BLaER1 (cell line): ENCODE measurements at regions not wholly inside any gene's neighbourhood (a gene's known extent, or its start where the extent isn't known, plus 50 kb on each side); places are given as distances from the start of the nearest gene placed in this dataset.

Source experiments
- H3K27ac ChIP-seq: shearing (Covaris generic); formaldehyde crosslinking; 2 replicates; pipeline ENCODE4 v1.8.1; 2022
- H3K27me3 ChIP-seq: shearing (Covaris generic); formaldehyde crosslinking; 2 replicates; pipeline ENCODE4 v1.8.1; 2022
- H3K36me3 ChIP-seq: shearing (Covaris generic); formaldehyde crosslinking; 2 replicates; pipeline ENCODE4 v1.8.1; 2022
- H3K4me1 ChIP-seq: shearing (Covaris generic); formaldehyde crosslinking; 2 replicates; pipeline ENCODE4 v1.8.1; 2022
- H3K4me2 ChIP-seq: shearing (Covaris generic); formaldehyde crosslinking; 2 replicates; pipeline ENCODE4 v1.8.1; 2022
- H3K4me3 ChIP-seq: shearing (Covaris generic); formaldehyde crosslinking; 2 replicates; pipeline ENCODE4 v1.8.1; 2022
- H3K9ac ChIP-seq: shearing (Covaris generic); formaldehyde crosslinking; 2 replicates; pipeline ENCODE4 v1.8.1; 2022
- H3K9me3 ChIP-seq: shearing (Covaris generic); formaldehyde crosslinking; 2 replicates; pipeline ENCODE4 v1.8.1; 2022
- H4K20me1 ChIP-seq: shearing (Covaris generic); formaldehyde crosslinking; 2 replicates; pipeline ENCODE4 v1.8.1; 2022
- Cebpa-rat ChIP-seq: shearing (Covaris generic); IDR thresholded peaks from 2 replicates; pipeline ENCODE4 v1.8.1; 2022

DNA sequence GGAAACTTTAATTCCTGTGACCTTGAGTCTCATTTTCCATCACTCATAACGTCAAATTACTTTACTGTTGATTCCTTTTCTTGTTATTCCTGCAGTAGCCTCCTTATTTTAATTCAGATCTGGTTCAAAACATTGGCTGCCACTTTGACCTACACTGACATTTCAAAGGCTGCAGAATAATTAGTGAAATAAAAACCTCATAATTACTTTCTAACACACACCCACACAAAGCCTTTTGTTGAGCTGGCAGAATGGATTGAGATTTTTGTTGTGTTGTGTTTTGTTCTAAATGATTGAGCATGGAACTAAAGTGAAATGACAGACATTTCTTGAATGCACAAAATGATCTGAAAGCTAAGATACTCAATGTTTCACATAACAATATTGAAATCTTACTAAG is 507.5 kb upstream of the STXBP6 start:
- peak overlapping the region; percentile 51 for H3K4me2 ChIP-seq
- H3K4me1 ChIP-seq = peaks cover 37% of the 10 kb centered on the region
- H3K36me3 ChIP-seq = no peaks in the 10 kb centered on the region
- no peak overlapping the region for H3K4me3 ChIP-seq
- no peak overlapping the region for H3K9ac ChIP-seq
- peaks cover 13% of the 10 kb centered on the region; the same call in 1 of the 2 replicates for H3K9me3 ChIP-seq
- no peaks in the 10 kb centered on the region for H3K27me3 ChIP-seq
- H4K20me1 ChIP-seq = no peaks in the 10 kb centered on the region
- TF ChIP-seq Cebpa-rat = no peak
- H3K27ac ChIP-seq = no peak overlapping the region

DNA sequence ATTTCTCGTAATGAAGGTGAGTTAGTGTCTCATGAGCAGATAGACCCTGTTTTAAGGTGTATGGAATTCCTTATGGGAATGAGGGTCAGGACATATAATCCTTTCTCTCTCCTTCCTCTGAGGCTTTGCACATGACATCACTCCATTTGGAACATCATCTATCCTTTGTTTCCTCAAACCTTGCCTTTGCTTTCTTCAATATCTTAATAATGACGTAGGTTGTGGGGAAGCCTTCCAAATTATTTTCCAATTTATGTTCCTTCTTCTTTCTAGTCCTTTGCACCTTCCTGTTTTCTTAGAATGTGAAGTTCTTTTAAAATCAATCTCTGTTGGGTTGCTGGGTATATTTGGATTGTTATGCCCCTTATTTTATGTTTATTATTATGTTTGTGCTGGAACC is 502.9 kb upstream of the STXBP6 start:
- H4K20me1 ChIP-seq = no peaks in the 10 kb centered on the region
- H3K9ac ChIP-seq = no peak overlapping the region
- no peak overlapping the region for H3K4me2 ChIP-seq
- H3K4me1 ChIP-seq = peaks cover 18% of the 10 kb centered on the region
- H3K27me3 ChIP-seq = no peaks in the 10 kb centered on the region
- TF ChIP-seq Cebpa-rat = no peak
- H3K4me3 ChIP-seq = no peak overlapping the region
- no peaks in the 10 kb centered on the region for H3K36me3 ChIP-seq
- H3K27ac ChIP-seq = no peak overlapping the region
- H3K9me3 ChIP-seq = no peaks in the 10 kb centered on the region

DNA sequence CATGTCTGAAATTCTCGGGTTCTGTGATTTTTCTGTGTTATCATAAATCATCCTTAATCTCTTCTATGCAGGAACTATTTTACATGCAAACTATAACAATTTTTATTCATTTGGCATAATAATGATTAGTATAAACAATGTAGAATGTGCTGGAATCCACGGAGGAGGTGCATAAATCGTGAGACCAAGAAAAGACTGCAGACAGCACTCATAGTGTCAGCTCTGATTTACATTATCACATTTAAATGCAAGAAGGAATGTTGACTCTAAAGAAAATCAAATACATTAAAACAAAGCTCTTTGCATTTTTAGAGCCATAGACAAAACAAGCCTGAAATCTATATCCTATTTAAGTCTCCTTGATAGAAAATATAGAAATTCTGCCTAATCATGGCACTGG is 501.7 kb upstream of the STXBP6 start:
- no peak overlapping the region for H3K9ac ChIP-seq
- H3K9me3 ChIP-seq = no peaks in the 10 kb centered on the region

DNA sequence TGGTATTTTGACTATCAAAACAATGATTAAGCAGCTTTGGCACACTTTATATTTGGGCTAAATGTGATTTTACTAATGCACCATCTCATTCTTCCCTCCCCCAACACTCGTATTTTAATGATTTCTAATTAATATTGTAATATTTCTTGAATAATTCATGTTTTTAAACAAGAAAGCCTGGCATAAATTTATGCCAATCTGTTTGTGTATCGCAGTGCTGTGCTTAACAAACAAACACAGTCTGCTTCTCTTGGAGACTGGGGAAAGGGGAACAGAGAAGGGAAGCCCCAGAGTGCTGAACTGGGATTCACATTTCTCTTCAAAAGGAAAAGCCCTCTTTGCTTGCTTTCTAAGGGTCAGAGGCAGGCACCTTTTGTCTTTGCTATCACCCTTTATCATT is 496.9 kb upstream of the STXBP6 start:
- no peaks in the 10 kb centered on the region for H3K9me3 ChIP-seq
- H3K27me3 ChIP-seq = no peaks in the 10 kb centered on the region
- no peak overlapping the region for H3K27ac ChIP-seq
- H3K4me1 ChIP-seq = no peaks in the 10 kb centered on the region
- no peaks in the 10 kb centered on the region for H3K36me3 ChIP-seq
- no peak overlapping the region for H3K4me2 ChIP-seq
- TF ChIP-seq Cebpa-rat = no peak
- H3K9ac ChIP-seq = no peak overlapping the region
- no peaks in the 10 kb centered on the region for H4K20me1 ChIP-seq
- H3K4me3 ChIP-seq = no peak overlapping the region

More for the DNA sequence above, 501.7 kb upstream of the STXBP6 start:
- H3K27ac ChIP-seq = no peak overlapping the region
- no peak overlapping the region for H3K4me3 ChIP-seq
- TF ChIP-seq Cebpa-rat = no peak
- no peaks in the 10 kb centered on the region for H4K20me1 ChIP-seq
- peaks cover 6% of the 10 kb centered on the region for H3K4me1 ChIP-seq
- H3K36me3 ChIP-seq = no peaks in the 10 kb centered on the region
- H3K27me3 ChIP-seq = no peaks in the 10 kb centered on the region
- no peak overlapping the region for H3K4me2 ChIP-seq

DNA sequence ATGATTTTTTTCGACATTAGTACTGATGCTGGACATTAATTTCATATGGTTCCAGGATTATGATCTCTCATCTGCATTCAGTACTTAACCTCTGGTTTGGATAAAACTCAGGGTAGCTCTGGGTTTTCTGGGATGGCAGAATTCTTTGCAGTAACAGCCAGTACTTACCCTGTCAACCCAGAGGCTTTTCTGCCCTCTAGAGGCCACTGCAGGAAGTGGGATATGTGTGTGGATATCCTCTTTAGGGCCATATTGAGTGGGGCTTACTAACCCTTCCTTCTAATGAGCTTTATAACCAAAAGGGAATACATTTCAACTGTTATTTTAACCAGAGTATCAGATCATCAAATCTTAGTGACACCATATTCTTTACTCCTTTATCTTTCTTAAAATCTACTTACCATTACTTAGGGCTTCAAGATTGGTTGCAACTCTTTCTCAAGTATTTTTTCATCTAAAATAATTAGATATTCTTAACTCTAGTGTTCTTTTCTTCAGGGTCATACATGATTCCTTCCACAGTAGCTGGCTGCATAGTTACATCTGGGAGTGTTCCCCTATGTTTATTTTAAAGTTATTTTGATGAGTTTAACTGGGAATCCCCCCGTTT is 488.0 kb upstream of the STXBP6 start:
- no peaks in the 10 kb centered on the region for H3K27me3 ChIP-seq
- peaks cover 9% of the 10 kb centered on the region for H3K9me3 ChIP-seq
- no peak overlapping the region for H3K4me2 ChIP-seq
- H4K20me1 ChIP-seq = no peaks in the 10 kb centered on the region
- no peaks in the 10 kb centered on the region for H3K36me3 ChIP-seq
- no peaks in the 10 kb centered on the region for H3K4me1 ChIP-seq
- no peak overlapping the region for H3K4me3 ChIP-seq
- H3K27ac ChIP-seq = no peak overlapping the region
- no peak for TF ChIP-seq Cebpa-rat
- no peak overlapping the region for H3K9ac ChIP-seq

DNA sequence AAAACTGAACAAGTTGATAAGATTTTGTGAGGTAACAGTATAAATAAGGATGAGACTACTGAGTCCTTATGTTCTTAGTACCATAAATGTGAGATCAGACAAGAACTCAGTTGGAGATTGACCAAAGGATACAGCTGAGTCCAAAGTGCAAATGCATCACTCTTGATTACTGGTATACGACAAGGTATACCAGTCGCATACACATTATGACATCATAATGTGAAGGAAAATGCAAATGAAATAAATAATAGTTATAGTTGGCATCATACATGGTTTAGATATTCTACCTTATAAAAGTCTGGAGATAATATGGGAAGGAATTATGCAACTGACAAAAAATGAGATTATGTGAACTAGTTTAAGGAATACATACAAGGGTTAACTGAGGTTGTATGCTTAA is 476.3 kb upstream of the STXBP6 start:
- Histone ChIP-seq H3K4me2 (no peak overlapping the region), H3K9me3 (no peaks in the 10 kb centered on the region; the same call in 1 of the 2 replicates), H3K27me3 (no peaks in the 10 kb centered on the region), H3K4me1 (no peaks in the 10 kb centered on the region), H3K9ac (no peak overlapping the region), H3K36me3 (no peaks in the 10 kb centered on the region), H4K20me1 (no peaks in the 10 kb centered on the region), H3K27ac (no peak overlapping the region), H3K4me3 (no peak overlapping the region)
- no peak for TF ChIP-seq Cebpa-rat

DNA sequence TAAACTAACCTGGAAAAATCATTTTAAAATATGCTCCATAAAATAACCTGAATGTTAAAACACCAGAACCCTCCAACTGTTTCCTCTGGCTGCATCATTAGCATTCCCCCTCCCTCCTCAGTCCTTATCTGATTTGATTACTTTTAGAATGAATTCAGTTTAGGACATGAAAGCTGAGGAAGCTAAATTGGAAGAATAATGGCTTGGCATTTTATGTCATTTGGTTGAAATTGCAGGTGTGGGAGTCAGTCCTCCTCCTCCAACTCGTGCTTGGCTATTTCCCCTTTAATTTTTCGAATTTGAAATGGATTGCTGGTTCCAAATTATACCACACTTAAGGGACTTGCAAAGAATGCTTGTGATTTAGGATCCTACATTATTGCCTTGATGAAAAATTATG is 473.0 kb upstream of the STXBP6 start:
- no peaks in the 10 kb centered on the region for H3K4me1 ChIP-seq
- no peak overlapping the region for H3K27ac ChIP-seq
- no peak overlapping the region for H3K9ac ChIP-seq
- H3K27me3 ChIP-seq = no peaks in the 10 kb centered on the region
- no peaks in the 10 kb centered on the region; the same call in 1 of the 2 replicates for H3K9me3 ChIP-seq
- H3K36me3 ChIP-seq = no peaks in the 10 kb centered on the region
- no peaks in the 10 kb centered on the region for H4K20me1 ChIP-seq
- TF ChIP-seq Cebpa-rat = no peak
- no peak overlapping the region for H3K4me3 ChIP-seq
- no peak overlapping the region for H3K4me2 ChIP-seq

DNA sequence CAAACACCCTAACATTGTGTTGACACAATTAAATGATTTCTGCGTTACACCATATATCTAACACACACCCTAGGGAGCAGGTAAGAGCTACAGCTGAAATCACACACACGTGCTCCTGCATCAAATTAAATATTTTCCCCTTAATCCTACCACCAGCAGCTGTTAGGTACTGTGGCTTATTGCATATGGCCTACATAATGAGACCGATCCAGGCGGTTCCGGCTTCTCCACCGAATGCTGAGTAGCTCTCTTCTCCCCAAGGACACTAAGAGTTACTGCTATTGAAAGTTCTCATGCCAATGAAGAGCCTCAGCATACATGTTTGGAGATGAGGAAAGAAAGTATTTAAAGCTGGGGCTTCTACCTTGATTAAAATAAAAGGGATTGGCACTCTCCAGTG is 472.2 kb upstream of the STXBP6 start:
- Histone ChIP-seq H3K9me3 (no peaks in the 10 kb centered on the region; the same call in 1 of the 2 replicates), H4K20me1 (no peaks in the 10 kb centered on the region), H3K4me2 (no peak overlapping the region), H3K27me3 (no peaks in the 10 kb centered on the region), H3K4me3 (no peak overlapping the region), H3K9ac (no peak overlapping the region), H3K4me1 (no peaks in the 10 kb centered on the region), H3K27ac (no peak overlapping the region), H3K36me3 (no peaks in the 10 kb centered on the region)
- no peak for TF ChIP-seq Cebpa-rat

DNA sequence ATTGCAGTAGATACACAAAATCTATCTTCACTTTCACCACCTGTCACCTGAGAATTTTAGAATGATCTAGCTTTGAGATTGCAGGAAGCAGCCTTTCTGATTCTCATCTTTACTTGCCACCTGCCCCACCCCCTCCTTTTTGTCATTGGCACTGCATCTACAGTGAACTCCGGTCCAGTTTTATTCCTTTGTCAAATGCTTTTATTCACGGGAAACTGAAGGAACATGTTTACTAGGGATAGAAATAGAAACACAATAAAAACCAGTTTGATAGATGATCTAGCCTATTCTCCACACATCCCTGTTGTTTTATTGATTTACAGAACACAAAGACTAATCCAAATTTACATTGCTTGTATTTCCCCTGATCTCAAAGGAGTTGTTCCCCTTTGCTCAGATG is 471.7 kb upstream of the STXBP6 start:
- Histone ChIP-seq H3K9me3 (no peaks in the 10 kb centered on the region; the same call in 1 of the 2 replicates), H3K4me2 (no peak overlapping the region), H3K4me3 (no peak overlapping the region), H3K9ac (no peak overlapping the region), H3K36me3 (no peaks in the 10 kb centered on the region), H3K27me3 (no peaks in the 10 kb centered on the region), H3K27ac (no peak overlapping the region), H3K4me1 (no peaks in the 10 kb centered on the region), H4K20me1 (no peaks in the 10 kb centered on the region)
- no peak for TF ChIP-seq Cebpa-rat

DNA sequence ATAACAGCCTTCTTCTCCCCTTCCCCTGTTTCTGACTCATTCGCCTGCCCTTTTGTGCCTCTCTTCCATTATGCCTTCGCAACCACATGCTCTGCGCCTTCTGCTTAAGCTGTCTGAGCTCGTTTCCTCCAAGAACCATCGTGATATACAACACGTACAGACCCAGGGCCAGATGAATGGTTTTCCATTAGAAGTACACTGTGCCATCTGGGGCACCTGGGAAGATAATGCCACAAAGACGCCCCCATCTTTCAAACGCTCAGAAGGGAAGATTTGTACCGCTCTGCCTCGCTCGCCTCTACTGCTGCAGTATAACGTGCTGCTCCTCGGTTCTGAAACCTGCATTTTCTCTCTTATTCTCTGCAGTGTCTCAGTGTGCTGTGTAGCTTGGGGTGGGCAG is 470.9 kb upstream of the STXBP6 start:
- Histone ChIP-seq H3K27me3 (no peaks in the 10 kb centered on the region), H3K4me1 (no peaks in the 10 kb centered on the region), H3K36me3 (no peaks in the 10 kb centered on the region), H3K9ac (no peak overlapping the region), H3K4me3 (no peak overlapping the region), H3K4me2 (no peak overlapping the region), H3K9me3 (no peaks in the 10 kb centered on the region; the same call in 1 of the 2 replicates), H4K20me1 (no peaks in the 10 kb centered on the region), H3K27ac (no peak overlapping the region)
- TF ChIP-seq Cebpa-rat = no peak

DNA sequence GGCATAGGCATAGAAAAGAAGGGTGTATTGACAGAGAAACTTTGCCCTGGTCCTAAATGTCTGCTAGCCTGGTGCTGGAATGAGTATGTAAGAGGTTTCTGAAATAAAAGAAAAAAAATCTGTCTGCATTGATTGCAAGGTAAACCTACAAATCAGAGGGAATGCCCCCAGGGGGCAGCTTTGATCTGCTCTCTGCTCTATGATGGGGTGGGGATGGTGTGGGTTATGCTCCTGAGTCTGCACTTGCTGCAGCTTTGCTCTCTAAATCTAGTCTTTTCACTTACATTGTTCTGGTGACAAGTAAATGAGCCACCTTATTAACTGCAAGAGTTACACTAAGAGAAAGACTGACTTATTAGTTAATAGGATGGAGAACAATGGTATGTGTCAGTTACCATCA is 468.4 kb upstream of the STXBP6 start:
- TF ChIP-seq Cebpa-rat = no peak
- Histone ChIP-seq H3K4me2 (no peak overlapping the region), H3K27me3 (no peaks in the 10 kb centered on the region)

More for the DNA sequence above, 468.4 kb upstream of the STXBP6 start:
- no peak overlapping the region for H3K9ac ChIP-seq
- H3K36me3 ChIP-seq = no peaks in the 10 kb centered on the region
- H3K4me3 ChIP-seq = no peak overlapping the region
- no peak overlapping the region for H3K27ac ChIP-seq
- no peaks in the 10 kb centered on the region for H3K9me3 ChIP-seq
- no peaks in the 10 kb centered on the region for H3K4me1 ChIP-seq
- H4K20me1 ChIP-seq = no peaks in the 10 kb centered on the region
